ENCODE measurements at regions not wholly inside any gene's neighbourhood (a gene's known extent, or its start where the extent isn't known, plus 50 kb on each side); places are given as distances from the start of the nearest gene placed in this dataset.

DNA sequence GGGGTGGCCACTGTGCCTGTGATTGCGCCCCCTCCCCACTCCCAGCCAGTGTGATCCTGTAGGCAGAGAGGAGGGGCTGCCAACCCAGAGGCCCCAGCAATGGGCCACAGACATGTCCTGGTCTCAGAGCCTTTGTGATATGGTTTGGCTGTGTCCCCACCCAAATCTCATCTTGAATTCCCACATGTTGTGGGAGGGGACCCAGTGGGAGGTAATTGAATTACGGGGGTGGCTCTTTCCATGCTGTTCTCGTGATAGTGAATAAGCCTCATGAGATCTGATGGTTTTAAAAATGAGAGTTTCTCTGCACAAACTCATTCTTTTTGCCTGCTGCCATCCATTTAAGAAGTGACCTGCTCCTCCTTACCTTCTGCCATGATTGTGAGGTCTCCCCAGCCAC lies 56.8 kb upstream of the ZNF469 start:
- DNase-seq: no peak

DNA sequence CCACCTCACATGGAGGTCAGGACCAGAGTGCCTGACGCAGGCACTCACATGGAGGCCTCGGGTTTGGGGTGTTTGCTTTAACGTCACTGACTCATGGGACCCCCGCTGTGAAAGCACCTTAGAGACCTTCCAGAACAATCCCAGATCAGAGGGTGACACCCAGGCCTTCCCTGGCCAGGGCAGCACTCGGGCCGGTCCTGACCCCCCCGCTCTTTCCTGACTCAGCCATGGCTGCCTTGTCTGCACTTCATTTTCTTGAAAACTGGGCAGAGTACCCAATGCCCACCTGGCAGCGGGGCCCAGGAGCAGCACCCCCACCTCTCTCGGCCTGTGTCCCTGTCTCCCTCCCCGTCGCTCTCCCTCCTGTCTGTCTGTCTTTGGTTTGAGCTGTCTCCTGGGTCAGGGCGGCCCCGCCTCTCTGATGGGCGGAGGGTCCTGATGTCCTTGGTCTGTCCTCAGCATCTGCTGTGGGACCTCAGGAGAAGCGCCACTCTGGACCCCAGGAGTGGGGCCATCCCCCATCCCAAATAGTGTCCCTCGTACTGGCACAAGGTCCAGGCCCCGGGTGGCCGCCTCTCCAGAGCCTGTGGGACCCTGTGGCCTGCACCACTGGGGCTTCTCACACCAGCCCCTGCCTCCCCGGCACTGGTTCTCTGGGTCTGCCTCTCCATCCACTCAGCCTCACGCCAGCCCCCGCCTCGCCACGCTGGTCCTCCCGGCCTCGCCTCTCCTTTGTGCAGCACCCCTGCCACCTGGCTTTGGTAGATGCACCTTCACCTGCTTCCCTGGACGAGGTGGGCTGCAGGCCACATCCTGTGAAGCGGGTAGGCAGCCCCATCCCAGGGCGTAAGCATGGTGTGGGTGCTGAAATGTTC lies 55.9 kb upstream of the ZNF469 start:
- no peak for DNase-seq

DNA sequence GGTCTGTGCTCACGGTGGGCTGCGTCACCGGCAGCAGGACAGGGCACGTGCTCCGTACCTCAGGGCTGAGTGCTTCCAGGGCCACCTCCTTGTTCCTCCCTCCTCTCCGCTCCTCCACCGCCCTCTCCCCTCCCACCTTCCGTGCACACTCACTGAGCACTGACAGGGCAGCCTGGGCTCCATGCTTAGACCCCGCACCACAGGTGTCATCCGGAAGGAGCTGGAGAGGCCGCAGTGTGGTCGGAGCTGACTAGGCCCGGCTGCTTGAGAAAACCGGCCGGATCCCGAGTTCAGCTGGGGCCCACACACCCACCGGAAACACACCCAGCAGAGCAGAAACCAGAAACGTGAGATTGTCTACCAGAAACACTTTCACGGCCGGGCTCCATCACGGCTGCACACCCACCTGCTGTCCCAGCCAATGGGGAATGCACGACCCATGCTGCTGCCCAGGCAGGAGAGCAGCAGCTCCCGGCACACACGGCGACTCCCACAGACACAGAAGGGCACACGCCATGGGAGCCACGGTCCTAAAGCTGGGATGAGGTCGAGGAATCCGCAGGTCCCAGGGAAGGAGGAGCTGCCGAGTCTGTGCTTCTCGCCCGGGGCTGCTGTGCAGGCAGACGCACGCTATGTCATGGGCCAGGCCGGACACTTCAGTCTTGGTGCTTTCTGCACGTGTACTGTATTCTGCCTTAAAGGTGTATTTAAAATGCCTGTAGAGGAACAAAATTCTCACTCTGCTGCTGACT lies 55.0 kb upstream of the ZNF469 start:
- DNase-seq: no peak

DNA sequence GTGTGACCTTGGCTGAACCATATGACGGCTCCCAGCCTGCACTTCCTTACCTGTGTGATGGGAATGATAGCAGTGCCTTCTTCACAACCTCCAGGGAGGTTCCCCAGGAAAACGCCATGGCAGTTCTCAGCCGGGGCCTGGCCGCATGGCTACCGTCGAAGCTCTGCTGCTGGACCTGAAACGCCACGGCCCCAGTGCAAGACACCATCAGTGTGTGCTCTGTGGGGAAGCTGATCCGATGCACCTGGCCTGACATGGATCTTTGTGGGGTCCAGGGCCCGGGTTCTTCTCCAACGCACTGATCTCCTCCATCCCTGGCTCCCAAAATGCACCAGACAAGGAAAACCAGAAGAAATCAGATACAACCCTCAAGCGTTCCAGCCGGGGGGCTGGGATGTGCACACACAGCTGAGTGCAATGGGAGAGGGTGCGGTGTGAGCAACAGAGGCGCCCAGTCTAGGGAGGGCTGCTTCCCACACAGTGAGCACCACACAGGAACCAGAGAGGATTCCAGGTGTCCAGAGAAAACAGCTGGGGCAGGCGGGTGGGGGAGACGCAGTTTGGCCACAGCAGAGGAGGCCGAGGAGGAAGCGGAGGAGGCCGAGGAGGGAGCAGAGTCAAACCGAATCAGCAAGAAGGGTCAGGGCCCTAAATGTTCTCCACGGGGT lies 54.3 kb upstream of the ZNF469 start:
- DNase-seq: no peak

DNA sequence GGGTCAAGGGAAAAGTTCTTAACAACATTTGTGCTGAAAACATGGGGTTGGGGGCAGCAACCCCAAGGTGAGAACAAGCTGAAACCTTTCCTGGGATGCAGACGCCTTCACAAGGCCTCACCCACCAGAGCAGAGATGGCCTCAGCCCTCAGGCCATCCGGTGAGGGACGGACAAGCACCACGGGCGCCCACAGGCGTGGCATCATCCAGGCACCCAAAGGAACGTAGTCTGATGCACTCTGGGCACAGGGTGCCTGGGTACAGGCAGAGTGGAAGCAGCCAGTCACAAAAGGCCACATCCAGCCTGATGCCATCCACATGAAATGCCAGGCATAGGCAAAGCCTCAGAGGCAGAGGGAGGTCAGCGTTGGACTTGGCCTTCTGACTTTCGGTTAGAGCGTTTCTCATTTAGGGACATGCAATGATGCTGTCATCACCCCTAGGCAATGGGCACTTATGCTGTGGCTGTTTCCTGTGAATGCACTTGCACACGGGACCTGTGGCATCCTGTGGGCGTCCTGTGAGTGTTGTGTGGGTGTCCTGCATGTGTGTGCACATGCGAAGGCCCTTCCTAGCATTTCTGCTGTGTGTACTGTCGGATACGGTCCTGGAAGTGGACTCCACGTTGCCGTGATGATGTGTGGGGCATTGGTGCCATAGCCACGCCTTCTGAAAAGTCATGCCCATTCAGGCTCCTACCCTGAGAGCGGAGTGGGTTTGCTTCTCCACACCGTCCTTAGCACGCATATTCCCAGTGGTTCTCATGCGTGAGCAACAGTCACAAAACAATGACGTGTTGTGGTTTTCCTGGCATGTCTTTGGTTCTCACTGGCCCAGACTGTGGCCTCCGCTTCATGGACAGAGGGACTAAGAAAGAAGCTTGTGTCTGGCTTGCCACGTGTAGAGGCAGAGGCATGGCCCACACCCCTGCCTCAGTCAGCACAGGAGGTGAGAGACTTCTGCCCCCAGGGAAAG lies 52.7 kb upstream of the ZNF469 start:
- no peak for DNase-seq

DNA sequence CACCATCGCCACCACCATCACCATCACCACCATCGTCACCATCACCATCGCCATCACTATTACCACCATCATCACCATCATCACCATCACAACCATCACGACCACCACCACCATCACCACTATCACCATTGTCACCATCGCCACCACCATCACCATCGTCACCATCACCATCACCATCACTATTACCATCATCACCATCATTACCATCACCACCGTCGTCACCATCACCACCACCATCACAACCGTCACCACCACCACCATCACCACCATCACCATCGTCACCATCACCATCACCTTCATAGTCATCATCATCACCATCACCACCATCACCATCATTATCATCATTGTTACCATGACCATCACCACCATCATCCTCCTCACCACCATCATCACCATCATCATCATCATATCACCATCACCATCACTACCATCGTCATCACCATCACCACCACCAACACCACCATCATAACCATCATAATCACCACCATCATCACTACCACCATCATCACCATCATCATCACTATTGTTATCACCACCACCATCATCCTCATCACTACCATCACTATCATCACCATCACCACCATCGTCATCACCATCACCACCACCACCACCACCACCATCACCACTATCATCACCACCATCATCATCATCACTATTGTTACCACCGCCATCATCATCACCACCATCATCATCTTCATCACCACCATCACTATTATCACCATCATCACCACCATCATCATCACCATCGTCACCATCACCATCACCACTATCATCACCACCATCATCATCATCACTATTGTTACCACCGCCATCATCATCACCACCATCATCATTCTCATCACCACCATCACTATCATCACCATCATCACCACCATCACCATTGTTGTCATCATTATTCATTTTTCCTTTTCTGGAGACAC lies 51.5 kb upstream of the ZNF469 start:
- no peak for DNase-seq

DNA sequence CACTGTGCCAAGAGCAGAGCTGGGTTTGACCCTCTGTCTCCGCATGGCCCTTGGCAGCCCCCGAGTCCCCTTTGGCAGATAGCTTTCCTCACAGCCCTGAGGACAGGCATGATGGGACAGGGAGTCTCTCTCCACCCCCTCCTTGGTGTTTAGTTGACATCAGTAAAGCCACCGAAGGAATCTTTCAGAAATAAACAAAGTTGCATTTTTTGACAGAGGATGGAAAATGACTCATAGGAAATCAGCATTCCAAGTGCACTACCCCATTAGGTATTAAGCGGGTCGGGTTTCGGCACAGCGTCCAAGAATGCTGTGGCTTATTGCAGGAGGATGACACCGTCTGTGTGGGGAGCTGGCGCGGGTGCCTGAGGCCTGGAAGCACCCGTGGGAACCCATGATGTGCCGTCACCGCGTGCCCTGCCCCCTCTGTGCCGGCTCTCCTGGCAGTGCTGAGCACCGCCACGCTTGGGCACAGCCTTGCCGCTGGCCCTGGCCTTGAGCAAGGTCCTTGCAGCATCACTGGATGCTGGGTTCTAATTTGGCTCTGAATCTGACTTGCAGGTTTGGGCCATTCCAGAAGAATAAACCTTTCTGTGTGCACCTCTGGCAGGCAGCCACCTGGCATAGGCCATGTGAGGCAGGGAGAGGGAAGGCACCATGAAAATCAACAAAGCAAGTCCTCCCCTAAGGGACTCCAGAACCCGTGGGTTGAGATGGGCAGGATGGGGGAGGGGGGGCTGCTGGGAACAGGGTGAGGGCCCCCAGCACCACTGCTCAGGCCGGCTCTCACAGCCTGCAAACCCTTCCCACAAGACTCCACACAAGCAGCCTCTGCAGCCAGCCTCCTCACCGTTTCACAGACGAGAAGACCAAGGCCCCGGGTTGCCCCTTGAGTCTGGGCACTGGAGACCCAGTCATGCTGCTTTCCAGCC lies 50.5 kb upstream of the ZNF469 start:
- DNase-seq: no peak

DNA sequence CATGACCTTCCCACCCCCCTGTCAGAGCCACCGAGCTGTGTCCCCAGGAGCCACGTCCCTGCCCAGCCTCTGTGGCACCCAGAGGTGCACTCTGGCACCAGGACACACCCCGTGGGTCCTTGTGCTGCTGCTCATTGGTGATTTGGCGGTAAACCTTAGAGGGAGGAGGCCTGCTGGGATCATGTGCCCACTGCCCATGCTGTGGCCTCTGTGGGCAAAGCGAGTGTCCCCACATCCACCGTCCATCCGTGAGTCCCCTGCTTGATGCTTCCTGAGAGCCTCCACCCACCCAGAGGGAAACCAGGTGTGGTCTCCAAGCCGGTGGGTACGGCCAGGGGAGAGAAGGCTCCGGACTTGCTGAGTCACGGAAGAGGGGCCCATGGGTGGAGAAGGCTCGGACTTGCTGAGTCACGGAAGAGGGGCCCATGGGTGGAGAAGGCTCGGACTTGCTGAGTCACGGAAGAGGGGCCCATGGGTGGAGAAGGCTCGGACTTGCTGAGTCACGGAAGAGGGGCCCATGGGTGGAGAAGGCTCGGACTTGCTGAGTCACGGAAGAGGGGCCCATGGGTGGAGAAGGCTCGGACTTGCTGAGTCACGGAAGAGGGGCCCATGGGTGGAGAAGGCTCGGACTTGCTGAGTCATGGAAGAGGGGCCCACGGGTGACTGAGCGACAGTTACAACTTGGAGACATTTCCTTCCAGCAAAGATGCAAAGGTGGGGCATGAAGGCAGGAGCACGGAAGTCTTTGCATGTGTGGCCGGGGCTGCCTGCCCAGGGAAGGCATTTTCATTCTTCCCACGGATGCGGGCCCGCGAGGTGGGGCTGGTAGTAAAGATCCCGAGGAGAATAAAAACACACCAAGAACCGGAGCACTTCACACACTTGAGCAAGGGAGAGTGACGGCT lies 49.6 kb upstream of the ZNF469 start:
- DNase-seq: peak; percentile 42

All from activated naive CD4-positive, alpha-beta T cell treated with Interleukin-2 at 50 U/mL for 16 hours (primary cell).